AG09309 (cell line): ENCODE measurements at regions not wholly inside any gene's neighbourhood (a gene's known extent, or its start where the extent isn't known, plus 50 kb on each side); places are given as distances from the start of the nearest gene placed in this dataset.

Experiments used
- DNase-seq: peaks from one replicate; pipeline ENCODE4 v3.0.0-alpha.2; 2010; ENCODE audit warnings: low read depth
- H3K4me3 ChIP-seq: 2 replicates; pipeline ENCODE4 v1.5.1; 2011; ENCODE audit warnings: mild to moderate bottlenecking, low read depth, low read length, moderate library complexity; ENCODE audit not compliant: control insufficient read depth
- TF ChIP-seq, protein P1 (sequence below): IDR thresholded peaks from 2 replicates; pipeline ENCODE4 v1.5.1; 2011; ENCODE audit warnings: mild to moderate bottlenecking, low read depth, low read length, inconsistent platforms; ENCODE audit not compliant: insufficient read depth, control insufficient read depth; ENCODE audit errors: missing control alignments

DNA sequence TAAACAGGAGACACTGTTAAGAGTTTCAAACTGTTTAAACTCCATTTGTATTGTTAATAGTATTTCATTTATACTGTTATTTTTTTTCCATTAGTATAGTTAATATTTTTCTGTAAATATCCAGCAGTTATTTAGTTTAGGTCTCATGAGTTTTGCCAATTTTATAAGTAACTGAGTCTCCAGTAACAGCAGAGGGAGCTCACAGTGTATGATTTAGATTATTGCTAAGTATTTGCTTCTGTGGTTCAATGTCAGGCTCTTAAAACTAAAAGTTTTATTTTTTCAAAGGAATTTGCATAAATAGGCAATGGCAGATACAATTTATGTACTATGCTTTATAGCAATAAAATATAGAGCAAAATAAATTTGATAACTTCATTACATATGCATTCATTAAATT lies 209.7 kb downstream of the ATXN7L3B start:
- TF ChIP-seq, protein P1, sequence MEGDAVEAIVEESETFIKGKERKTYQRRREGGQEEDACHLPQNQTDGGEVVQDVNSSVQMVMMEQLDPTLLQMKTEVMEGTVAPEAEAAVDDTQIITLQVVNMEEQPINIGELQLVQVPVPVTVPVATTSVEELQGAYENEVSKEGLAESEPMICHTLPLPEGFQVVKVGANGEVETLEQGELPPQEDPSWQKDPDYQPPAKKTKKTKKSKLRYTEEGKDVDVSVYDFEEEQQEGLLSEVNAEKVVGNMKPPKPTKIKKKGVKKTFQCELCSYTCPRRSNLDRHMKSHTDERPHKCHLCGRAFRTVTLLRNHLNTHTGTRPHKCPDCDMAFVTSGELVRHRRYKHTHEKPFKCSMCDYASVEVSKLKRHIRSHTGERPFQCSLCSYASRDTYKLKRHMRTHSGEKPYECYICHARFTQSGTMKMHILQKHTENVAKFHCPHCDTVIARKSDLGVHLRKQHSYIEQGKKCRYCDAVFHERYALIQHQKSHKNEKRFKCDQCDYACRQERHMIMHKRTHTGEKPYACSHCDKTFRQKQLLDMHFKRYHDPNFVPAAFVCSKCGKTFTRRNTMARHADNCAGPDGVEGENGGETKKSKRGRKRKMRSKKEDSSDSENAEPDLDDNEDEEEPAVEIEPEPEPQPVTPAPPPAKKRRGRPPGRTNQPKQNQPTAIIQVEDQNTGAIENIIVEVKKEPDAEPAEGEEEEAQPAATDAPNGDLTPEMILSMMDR: no peak
- no peak overlapping the region for H3K4me3 ChIP-seq

DNA sequence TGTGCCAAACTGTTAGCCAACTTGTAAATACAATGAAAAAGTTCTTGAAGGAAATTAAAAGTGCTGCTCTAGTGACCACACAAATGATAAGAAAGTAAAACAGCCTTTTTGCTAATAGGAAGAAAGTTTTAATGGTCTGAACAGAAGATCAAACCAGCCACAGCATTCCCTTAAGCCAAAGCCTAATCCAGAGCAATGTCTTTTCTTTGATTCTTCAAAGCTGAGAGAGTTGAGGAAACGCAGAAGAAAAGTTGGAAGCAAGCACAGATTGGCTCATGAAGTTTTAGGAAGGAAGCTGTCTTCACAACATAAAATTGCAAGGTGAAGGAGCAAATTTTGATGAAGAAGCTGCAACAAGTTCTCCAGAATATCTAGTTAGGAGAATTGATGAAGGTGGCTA lies 213.8 kb downstream of the ATXN7L3B start:
- H3K4me3 ChIP-seq: no peak overlapping the region
- DNase-seq: no peak
- TF ChIP-seq, protein P1: no peak

More for the DNA sequence above, 209.7 kb downstream of the ATXN7L3B start:
- no peak for DNase-seq

DNA sequence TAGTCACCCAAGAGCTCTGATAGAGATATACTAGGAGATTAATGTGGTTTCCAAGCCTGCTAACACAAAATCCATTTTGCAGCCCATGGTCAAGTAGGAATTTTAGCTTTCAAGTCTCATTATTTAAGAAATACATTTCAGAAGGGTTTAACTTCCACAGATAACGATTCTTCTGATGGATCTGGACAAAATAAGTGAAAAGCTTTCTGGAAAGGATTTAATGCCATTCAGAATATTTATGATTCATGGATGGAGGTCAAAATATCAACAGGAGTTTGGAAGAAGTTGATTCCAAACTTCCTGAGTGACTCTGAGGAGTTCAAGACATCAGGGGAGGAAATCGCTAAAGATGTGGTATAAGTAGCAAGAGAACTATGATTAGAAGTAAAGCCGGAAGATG lies 214.6 kb downstream of the ATXN7L3B start:
- TF ChIP-seq, protein P1: no peak
- no peak for DNase-seq
- no peak overlapping the region for H3K4me3 ChIP-seq

DNA sequence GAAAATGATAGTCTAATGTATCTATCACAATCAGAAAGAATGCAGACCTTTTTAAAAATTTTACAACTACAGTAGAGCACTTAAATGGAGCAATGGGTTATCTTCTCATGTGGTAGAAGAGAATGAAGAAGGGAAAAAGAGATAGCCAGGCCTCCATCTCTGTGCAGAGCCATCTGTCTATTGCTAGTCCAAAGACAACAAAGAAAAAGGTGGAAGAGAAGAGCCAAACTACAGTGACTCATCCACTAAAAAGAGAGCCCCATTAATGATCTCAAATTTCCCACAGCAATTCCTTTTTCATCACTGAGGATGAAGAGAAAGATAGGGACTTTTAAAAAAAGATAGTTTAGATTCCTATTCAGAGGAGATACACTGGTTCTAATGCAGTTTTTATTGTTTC lies 232.9 kb downstream of the ATXN7L3B start:
- H3K4me3 ChIP-seq: no peak overlapping the region
- DNase-seq: no peak
- TF ChIP-seq, protein P1: no peak

DNA sequence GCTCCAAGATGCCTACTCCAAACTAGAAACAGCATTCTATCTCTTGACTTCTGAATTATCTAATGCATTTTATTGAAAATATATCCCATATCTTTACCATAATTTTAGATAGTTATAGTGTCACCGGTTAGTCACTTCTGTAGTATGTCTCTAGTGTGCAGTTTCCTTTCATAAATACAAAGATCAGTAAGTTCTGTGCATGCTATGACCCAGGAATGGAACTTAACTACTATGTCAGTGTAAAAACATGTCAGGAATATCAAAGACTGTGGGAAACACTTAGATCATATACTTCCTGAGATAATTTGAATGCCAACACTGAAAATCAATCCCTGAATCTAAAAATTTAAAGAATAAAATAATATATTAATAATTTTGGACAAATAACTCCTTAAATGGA lies 237.6 kb downstream of the ATXN7L3B start:
- DNase-seq: no peak
- TF ChIP-seq, protein P1: no peak
- no peak overlapping the region for H3K4me3 ChIP-seq

DNA sequence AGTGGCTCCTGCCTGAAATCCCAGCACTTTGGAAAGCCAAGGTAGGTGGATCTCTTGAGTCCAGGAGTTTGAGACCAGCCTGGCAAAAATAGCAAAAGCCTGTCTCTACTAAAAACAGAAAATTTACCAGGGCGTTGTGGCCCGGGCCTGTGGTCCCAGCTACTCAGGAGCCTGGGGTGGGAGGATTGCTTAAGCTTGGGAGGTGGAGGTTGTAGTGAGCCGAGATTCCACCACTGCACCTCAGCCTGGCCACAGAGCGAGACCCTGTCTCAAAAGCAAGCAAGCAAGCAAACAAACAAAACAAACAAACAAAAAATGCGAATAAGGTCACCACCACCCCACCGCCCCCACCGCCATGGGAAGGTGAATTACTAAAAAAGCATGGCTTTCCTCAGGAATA lies 238.7 kb downstream of the ATXN7L3B start:
- TF ChIP-seq, protein P1: no peak
- H3K4me3 ChIP-seq: no peak overlapping the region
- DNase-seq: no peak
